ENCODE measurements at regions not wholly inside any gene's neighbourhood (a gene's known extent, or its start where the extent isn't known, plus 50 kb on each side); places are given as distances from the start of the nearest gene placed in this dataset.

DNA sequence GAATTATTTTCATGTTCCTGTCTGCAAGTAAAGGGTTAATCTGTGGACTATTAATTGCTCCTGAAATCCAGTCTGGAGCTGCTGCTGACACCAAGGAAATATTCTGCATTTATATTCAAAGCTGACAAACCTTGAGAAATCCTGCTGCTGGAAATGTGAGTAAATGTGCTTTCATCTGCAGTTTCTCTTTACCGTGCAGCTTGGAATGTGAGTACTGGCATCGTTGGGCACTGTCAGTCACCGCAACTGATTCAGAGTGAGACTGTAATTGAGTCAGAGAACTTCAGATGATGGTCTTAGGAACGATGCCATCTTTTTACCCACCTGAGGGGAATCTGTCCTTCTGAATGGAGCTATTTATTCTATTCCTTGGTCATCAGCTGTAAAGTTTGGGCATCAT, 420.6 kb downstream of the SIPA1L2 start:
- Histone ChIP-seq H3K4me1 (no peaks in the 10 kb centered on the region), H3K36me3 (no peaks in the 10 kb centered on the region), H3K9me3 (no peaks in the 10 kb centered on the region), H3K4me3 (no peak overlapping the region), H3K27me3 (no peaks in the 10 kb centered on the region), H3K27ac (no peak overlapping the region)
- DNase-seq (no peak), ATAC-seq (no peak)
- intact Hi-C loops (cut with DNase I), result no loop called here
- TF ChIP-seq, protein P1, sequence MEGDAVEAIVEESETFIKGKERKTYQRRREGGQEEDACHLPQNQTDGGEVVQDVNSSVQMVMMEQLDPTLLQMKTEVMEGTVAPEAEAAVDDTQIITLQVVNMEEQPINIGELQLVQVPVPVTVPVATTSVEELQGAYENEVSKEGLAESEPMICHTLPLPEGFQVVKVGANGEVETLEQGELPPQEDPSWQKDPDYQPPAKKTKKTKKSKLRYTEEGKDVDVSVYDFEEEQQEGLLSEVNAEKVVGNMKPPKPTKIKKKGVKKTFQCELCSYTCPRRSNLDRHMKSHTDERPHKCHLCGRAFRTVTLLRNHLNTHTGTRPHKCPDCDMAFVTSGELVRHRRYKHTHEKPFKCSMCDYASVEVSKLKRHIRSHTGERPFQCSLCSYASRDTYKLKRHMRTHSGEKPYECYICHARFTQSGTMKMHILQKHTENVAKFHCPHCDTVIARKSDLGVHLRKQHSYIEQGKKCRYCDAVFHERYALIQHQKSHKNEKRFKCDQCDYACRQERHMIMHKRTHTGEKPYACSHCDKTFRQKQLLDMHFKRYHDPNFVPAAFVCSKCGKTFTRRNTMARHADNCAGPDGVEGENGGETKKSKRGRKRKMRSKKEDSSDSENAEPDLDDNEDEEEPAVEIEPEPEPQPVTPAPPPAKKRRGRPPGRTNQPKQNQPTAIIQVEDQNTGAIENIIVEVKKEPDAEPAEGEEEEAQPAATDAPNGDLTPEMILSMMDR (IDR thresholded peaks at IDR 0.05), result no peak

DNA sequence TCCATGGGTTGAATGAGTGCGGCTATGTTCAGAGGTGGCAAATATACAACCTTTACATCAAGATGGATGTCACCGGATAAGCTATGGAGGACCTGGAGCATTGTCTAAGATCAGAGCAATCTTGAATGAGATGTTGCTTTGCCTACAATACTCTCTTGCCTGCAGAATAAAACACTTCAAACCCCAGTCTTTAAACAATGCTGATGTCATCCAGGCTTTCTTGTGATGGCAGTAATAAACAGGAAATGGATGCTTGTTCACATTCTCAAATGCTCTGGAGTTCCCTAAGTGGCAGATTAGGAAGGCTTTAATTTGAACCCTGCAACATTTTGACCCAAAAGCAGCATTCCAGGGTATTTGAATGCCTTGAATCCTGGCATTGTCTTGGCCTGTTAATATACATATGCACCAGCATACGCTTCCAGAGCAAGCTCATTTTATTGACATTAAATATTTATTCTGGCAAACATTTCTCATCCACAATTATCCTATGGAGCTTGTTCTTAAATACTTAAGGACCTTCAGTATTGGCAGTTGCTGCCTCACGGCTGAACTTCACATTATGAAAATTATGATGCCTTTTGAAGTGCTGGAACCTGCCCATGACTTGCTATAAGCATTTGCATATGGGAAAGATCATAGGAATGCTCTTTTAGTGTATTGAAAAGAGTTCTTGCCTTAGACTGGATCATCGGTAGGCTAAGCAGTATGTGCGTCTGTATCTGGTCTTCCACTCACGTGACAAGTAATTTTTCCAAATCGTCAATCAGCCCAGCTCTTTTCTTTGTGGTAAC, 422.7 kb downstream of the SIPA1L2 start:
- Histone ChIP-seq H3K4me1 (no peaks in the 10 kb centered on the region), H3K9me3 (no peaks in the 10 kb centered on the region), H3K4me3 (no peak overlapping the region), H3K27ac (no peak overlapping the region), H3K36me3 (no peaks in the 10 kb centered on the region), H3K27me3 (no peaks in the 10 kb centered on the region)
- DNase-seq (no peak), ATAC-seq (no peak)
- intact Hi-C loops (cut with DNase I), result no loop called here
- TF ChIP-seq, protein P1 (IDR thresholded peaks at IDR 0.05), result no peak

DNA sequence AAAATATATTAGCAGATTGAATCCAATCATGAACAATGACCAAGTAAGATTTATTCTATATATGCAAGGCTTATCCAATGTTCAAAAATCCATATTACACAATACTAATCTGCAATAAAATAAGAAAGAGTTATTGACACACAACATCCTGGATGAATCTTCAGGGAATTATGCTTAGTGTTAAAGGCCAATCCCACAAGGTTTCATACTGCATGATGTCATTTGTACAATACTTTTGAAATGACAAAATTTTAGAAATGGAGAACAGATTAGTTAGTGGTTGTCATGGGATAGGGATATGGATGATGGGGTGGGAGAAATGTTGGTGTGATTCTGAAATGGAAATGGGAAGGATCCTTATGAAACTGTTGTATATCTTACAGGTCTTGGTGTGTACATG, 425.7 kb downstream of the SIPA1L2 start:
- no peaks in the 10 kb centered on the region for H3K4me1 ChIP-seq
- TF ChIP-seq, protein P1 (IDR thresholded peaks at IDR 0.05), result no peak
- no peak overlapping the region for H3K27ac ChIP-seq
- DNase-seq (no peak), ATAC-seq (no peak)
- H3K4me3 ChIP-seq, result no peak overlapping the region
- no peaks in the 10 kb centered on the region for H3K9me3 ChIP-seq
- H3K36me3 ChIP-seq, result no peaks in the 10 kb centered on the region
- intact Hi-C loops (cut with DNase I), result no loop called here
- H3K27me3 ChIP-seq, result no peaks in the 10 kb centered on the region

DNA sequence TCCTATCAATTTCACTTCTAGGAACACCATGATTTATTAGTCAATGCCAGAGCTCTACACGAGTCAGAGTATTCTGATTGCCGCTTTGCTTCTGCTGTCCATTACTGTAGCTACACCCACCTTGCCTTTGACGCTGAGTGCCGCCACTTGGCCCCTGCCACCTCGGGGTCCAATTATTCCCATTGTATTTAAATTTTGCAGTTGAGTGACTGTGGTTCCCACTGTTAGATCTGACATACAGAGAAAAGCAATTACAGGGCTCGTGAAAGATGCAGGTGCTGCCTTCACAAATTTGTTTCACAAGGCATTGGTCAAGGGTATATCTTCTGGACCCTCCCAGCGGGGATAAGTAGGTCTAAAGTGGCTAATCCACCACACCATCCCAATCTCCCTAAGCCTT, 428.9 kb downstream of the SIPA1L2 start:
- TF ChIP-seq, protein P1 (IDR thresholded peaks at IDR 0.05), result no peak
- intact Hi-C loops (cut with DNase I), result no loop called here
- H3K27ac ChIP-seq, result no peak overlapping the region

DNA sequence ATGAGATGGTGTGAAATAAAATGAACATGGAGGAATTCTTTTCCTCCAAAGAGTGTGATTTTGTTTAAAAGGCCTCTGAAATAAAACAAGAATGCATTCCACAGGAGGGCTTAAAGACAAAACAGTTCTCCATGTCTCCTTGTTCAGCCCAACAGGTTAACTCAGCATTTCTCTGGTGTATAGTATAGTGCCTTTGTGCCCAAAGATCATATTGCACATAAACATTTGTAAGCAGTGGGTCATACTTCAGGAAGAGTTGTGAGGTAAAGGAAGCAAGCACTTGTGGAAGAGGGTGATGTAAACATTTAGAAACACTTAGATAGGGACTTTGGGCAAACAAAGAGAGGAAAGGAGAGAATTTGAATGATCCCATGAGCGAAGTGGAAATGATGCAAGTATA, 433.9 kb downstream of the SIPA1L2 start:
- Histone ChIP-seq H3K4me3 (no peak overlapping the region), H3K4me1 (no peaks in the 10 kb centered on the region), H3K27ac (no peak overlapping the region), H3K36me3 (no peaks in the 10 kb centered on the region), H3K27me3 (no peaks in the 10 kb centered on the region), H3K9me3 (no peaks in the 10 kb centered on the region)
- ATAC-seq (no peak), DNase-seq (no peak)
- TF ChIP-seq, protein P1 (IDR thresholded peaks at IDR 0.05), result no peak
- intact Hi-C loops (cut with DNase I), result no loop called here

More for the DNA sequence above, 428.9 kb downstream of the SIPA1L2 start:
- DNase-seq (no peak), ATAC-seq (no peak)
- Histone ChIP-seq H3K9me3 (no peaks in the 10 kb centered on the region), H3K4me1 (no peaks in the 10 kb centered on the region), H3K27me3 (no peaks in the 10 kb centered on the region), H3K4me3 (no peak overlapping the region), H3K36me3 (no peaks in the 10 kb centered on the region)

Measured in upper lobe of right lung (tissue), 1 donor.